HG02840 (cell line): ENCODE measurements at regions not wholly inside any gene's neighbourhood (a gene's known extent, or its start where the extent isn't known, plus 50 kb on each side); places are given as distances from the start of the nearest gene placed in this dataset.
"Not testable (repeated sequence)": the region's sequence is repeated elsewhere in the genome, so short reads cannot be mapped to it uniquely, and the experiment has no call there.

ENCODE experiments used
- ATAC-seq: cut with Tn5 transposase; IDR thresholded peaks from one replicate; pipeline ENCODE4 v1.9.1; 2021; ENCODE audit warnings: mild to moderate bottlenecking, moderate library complexity, moderate number of reproducible peaks; ENCODE audit not compliant: unreplicated experiment, low FRiP score

- ATAC-seq, result not testable (repeated sequence)
These were observed 1756.7 kb upstream of the DEFB115 start for GRCh38 chr20:29500738-29501137.

GRCh38 chr20:29514634-29515033 lies 1742.8 kb upstream of the DEFB115 start:
- ATAC-seq, result not testable (repeated sequence)

GRCh38 chr20:29516847-29517246 lies 1740.6 kb upstream of the DEFB115 start:
- ATAC-seq, result not testable (repeated sequence)

GRCh38 chr20:29519610-29520241 lies 1737.7 kb upstream of the DEFB115 start:
- ATAC-seq, result not testable (repeated sequence)

DNA sequence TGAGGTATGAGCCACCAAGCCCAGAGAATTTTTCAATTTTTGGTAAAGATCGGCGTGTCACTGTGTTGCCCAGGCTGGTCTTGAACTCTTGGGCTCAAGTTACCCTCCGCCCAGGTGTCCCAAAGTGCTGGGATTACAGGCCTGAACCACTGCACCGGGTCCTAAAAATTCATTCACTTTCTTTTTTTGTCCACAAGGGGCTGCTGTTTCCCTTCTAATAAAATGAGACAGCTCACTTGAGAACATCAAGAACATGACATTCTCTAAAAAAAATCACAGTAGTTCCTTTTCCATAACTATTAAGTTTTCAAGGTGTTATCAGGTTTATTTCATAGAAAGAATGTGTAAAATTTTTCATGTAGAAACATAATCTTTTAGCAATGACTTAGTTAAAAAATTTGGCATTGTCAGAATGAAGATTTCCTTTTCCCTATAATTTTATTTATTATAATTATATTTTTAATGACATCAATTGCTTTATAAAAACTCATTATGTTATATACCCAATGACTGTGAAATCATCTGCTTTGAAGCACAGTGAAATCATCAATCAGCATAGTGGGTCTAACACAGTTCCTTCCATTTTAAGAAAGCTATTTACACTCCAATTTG lies 1723.8 kb upstream of the DEFB115 start:
- ATAC-seq, result not testable (repeated sequence)

DNA sequence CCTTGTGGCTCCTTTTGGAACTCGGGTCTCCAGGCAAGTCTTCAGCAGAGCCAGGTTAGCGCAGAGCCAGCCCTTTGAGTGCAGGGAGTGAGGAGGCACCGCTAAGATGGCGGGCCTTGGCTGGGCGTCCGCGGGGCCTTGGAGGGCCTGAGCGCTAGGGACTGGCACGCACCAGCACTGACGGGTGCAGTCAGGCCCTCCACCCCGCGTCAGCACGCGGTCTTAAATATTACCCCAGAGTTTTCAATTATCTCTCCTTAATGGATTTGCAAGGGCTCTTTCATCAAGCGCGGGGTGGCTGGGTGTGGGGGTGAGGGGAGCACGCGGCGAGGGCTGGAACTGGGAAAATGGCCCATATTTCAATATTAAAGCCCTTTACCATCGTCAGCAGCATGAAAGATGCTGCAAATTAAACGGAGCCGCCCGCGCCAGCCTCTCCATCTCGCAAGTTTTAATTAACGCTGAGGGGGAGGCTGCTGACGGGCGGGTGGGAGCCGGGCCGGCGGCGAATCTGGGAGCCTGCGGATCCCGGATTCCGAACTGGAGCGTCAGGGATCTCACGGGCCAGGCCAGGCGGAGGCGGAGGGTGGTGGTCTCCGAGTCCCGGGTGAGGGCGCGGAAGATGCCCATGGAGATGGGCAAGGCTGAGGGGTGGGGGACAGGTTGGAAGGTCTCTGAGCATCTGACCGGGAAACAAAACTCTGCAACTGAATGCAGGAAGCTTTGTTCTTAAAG lies 1690.4 kb upstream of the DEFB115 start:
- not testable (repeated sequence) for ATAC-seq

- not testable (repeated sequence) for ATAC-seq
These were observed 1689.8 kb upstream of the DEFB115 start for GRCh38 chr20:29567671-29568070.

DNA sequence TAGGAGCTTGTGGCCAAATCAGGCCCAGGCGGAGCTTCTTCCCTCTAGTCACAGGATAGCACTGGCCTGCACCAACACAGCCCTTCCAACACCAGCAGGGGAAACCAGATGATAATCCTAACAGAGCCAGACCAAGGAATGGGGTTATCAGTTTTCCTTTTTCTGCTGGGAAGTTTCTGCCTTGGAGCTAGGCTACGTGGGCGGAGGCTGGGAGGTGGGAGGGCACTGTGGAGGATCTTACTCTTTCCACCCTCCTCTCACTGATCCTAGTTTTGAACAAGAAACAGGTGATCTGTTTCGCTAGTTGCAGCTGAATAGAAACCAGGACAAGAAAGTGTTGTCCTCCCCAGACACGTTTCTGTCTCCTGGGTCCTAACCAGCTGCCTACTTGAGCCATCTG lies 1687.3 kb upstream of the DEFB115 start:
- ATAC-seq, result not testable (repeated sequence)

GRCh38 chr20:29589530-29589929 lies 1667.9 kb upstream of the DEFB115 start:
- not testable (repeated sequence) for ATAC-seq

DNA sequence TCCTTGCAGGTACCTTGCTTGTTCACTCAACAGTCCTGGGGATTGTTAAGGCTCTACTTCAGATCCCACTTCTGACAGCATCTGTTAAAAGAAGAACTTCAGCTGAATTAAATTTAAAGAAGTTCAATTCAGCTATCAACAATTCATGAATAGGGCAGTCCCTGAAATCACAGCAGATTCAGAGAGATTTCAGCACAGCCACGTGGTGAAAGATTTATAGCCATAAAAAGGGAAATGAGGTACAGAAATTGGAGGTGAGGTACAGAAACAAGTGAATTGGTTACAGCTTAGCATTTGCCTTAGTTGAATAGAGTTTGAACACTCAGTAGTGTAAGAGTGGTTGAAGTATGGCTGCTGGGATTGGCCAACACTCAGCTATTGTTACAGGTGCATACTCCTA lies 1653.3 kb upstream of the DEFB115 start:
- not testable (repeated sequence) for ATAC-seq

- not testable (repeated sequence) for ATAC-seq
These were observed 1651.3 kb upstream of the DEFB115 start for GRCh38 chr20:29606171-29606570.

DNA sequence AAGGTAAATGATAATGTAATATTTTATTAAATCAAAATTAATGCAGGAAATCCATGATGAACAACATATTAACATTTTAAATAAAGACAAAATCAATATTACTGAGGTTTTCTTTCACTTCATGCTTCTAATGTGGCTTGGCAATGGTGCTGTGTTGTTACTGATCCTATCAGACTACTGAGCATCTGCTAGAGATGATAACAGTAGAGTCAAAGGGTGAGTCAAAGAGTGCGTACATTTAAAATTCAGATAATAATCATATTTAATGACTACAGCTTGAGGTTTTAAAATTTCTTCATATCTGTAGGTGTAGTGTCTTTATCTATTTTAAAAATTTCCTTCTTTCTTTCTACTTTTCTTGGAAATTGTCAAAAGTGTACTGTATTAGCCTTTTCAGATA lies 1628.1 kb upstream of the DEFB115 start:
- ATAC-seq, result not testable (repeated sequence)
